Loucy (cell line): ENCODE measurements at regions not wholly inside any gene's neighbourhood (a gene's known extent, or its start where the extent isn't known, plus 50 kb on each side); places are given as distances from the start of the nearest gene placed in this dataset.

Experiments
- H2AFZ ChIP-seq: fragments of 200-600 bp; sonication (generic); 2 replicates; pipeline ENCODE4 v1.6.0; 2016; ENCODE audit warnings: antibody characterized with exemption, mild to moderate bottlenecking, low read length, moderate library complexity
- H3F3A ChIP-seq: fragments of 200-600 bp; 2 replicates; pipeline ENCODE4 v1.6.0; 2016; ENCODE audit warnings: antibody characterized with exemption, low read depth, mild to moderate bottlenecking
- H3K27me3 ChIP-seq: fragments of 200-600 bp; sonication (generic); 2 replicates; pipeline ENCODE4 v1.6.1; 2014; ENCODE audit warnings: low read length, mild to moderate bottlenecking; ENCODE audit not compliant: insufficient read depth, poor library complexity, severe bottlenecking
- H3K36me3 ChIP-seq: fragments of 200-600 bp; sonication (generic); 2 replicates; pipeline ENCODE4 v1.6.1; 2016; ENCODE audit warnings: low read length; ENCODE audit not compliant: insufficient read depth
- H3K4me1 ChIP-seq: fragments of 200-600 bp; sonication (generic); 2 replicates; pipeline ENCODE4 v1.5.1; 2014; ENCODE audit warnings: low read length, mild to moderate bottlenecking; ENCODE audit not compliant: insufficient read depth, poor library complexity, severe bottlenecking
- H3K4me2 ChIP-seq: fragments of 200-600 bp; sonication (generic); 2 replicates; pipeline ENCODE4 v1.6.0; 2014; ENCODE audit warnings: antibody characterized with exemption, low read length, low read depth, mild to moderate bottlenecking; ENCODE audit not compliant: poor library complexity, severe bottlenecking
- H3K4me3 ChIP-seq: fragments of 200-600 bp; sonication (generic); 2 replicates; pipeline ENCODE4 v1.5.1; 2014; ENCODE audit warnings: low read length, mild to moderate bottlenecking, mixed read lengths; ENCODE audit not compliant: poor library complexity, severe bottlenecking
- H3K79me2 ChIP-seq: fragments of 200-600 bp; sonication (generic); 2 replicates; pipeline ENCODE4 v1.6.1; 2014; ENCODE audit warnings: low read length; ENCODE audit not compliant: insufficient read depth
- H3K9ac ChIP-seq: fragments of 200-600 bp; sonication (generic); 2 replicates; pipeline ENCODE4 v1.6.0; 2014; ENCODE audit warnings: mild to moderate bottlenecking, low read depth, low read length, moderate library complexity; ENCODE audit not compliant: poor library complexity, severe bottlenecking
- H3K9me2 ChIP-seq: fragments of 200-600 bp; sonication (generic); replicated peaks from 2 replicates; pipeline ENCODE4 v1.6.1; 2016; ENCODE audit warnings: low read depth, low read length, mixed read lengths
- H3K9me3 ChIP-seq: fragments of 200-600 bp; sonication (generic); 2 replicates; pipeline ENCODE4 v1.6.1; 2014; ENCODE audit warnings: mild to moderate bottlenecking, antibody characterized with exemption, low read length, low read depth; ENCODE audit not compliant: insufficient read depth
- H4K20me1 ChIP-seq: fragments of 200-600 bp; sonication (generic); 2 replicates; pipeline ENCODE4 v1.6.0; 2014; ENCODE audit warnings: antibody characterized with exemption, low read length, mild to moderate bottlenecking; ENCODE audit not compliant: insufficient read depth, poor library complexity, severe bottlenecking
- CTCF ChIP-seq: fragments of 200-600 bp; sonication (generic); conservative IDR thresholded peaks from 2 replicates; pipeline ENCODE4 v1.5.1; 2014; ENCODE audit warnings: mild to moderate bottlenecking, antibody characterized with exemption, low read length
- EZH2phosphoT487 ChIP-seq: fragments of 200-600 bp; IDR thresholded peaks from 2 replicates; pipeline ENCODE4 v1.6.1; 2018; ENCODE audit warnings: antibody characterized with exemption, mild to moderate bottlenecking, moderate library complexity, borderline replicate concordance

- no peak overlapping the region for H3K4me3 ChIP-seq
- no peak for TF ChIP-seq CTCF
- TF ChIP-seq EZH2phosphoT487, result no peak
- no peaks in the 10 kb centered on the region for H3K36me3 ChIP-seq
Measured at GRCh38 chr9:71326360-71326759, 204.9 kb upstream of the TRPM3 start.

GRCh38 chr9:71323357-71323756 lies 201.9 kb upstream of the TRPM3 start:
- H3K4me2 ChIP-seq, result no peak overlapping the region
- H3K9ac ChIP-seq, result no peak overlapping the region
- H3K27me3 ChIP-seq, result no peaks in the 10 kb centered on the region
- no peaks in the 10 kb centered on the region for H3K79me2 ChIP-seq
- H3K9me3 ChIP-seq, result no peaks in the 10 kb centered on the region
- H4K20me1 ChIP-seq, result no peaks in the 10 kb centered on the region
- no peaks in the 10 kb centered on the region for H3K9me2 ChIP-seq
- no peak for TF ChIP-seq EZH2phosphoT487
- TF ChIP-seq CTCF, result no peak
- H3K36me3 ChIP-seq, result no peaks in the 10 kb centered on the region
- H3K4me3 ChIP-seq, result no peak overlapping the region
- H3F3A ChIP-seq, result no peaks in the 10 kb centered on the region
- H3K4me1 ChIP-seq, result no peaks in the 10 kb centered on the region
- no peak overlapping the region for H2AFZ ChIP-seq

More at GRCh38 chr9:71326360-71326759, 204.9 kb upstream of the TRPM3 start:
- Histone ChIP-seq H3K9me3 (no peaks in the 10 kb centered on the region), H3K4me2 (no peak overlapping the region), H3F3A (no peaks in the 10 kb centered on the region), H4K20me1 (no peaks in the 10 kb centered on the region), H3K9me2 (no peaks in the 10 kb centered on the region), H2AFZ (no peak overlapping the region), H3K9ac (no peak overlapping the region), H3K27me3 (no peaks in the 10 kb centered on the region), H3K4me1 (no peaks in the 10 kb centered on the region), H3K79me2 (no peaks in the 10 kb centered on the region)

- Histone ChIP-seq H3K4me1 (no peaks in the 10 kb centered on the region), H3K36me3 (no peaks in the 10 kb centered on the region), H3K79me2 (no peaks in the 10 kb centered on the region), H3K27me3 (no peaks in the 10 kb centered on the region), H2AFZ (no peak overlapping the region), H3K4me2 (no peak overlapping the region), H3K9ac (no peak overlapping the region), H3F3A (no peaks in the 10 kb centered on the region), H3K9me3 (no peaks in the 10 kb centered on the region), H3K9me2 (no peaks in the 10 kb centered on the region), H4K20me1 (no peaks in the 10 kb centered on the region), H3K4me3 (no peak overlapping the region)
- TF ChIP-seq CTCF, result no peak
- TF ChIP-seq EZH2phosphoT487, result no peak
Measured at GRCh38 chr9:71322311-71322710, 200.9 kb upstream of the TRPM3 start.
